Urinary bladder (tissue), 3 donors: ENCODE measurements at regions not wholly inside any gene's neighbourhood (a gene's known extent, or its start where the extent isn't known, plus 50 kb on each side); places are given as distances from the start of the nearest gene placed in this dataset.
A peak's percentile ranks its signal among the peaks of the same experiment; 100 is the strongest.
"Not testable (repeated sequence)": the region's sequence is repeated elsewhere in the genome, so short reads cannot be mapped to it uniquely, and the experiment has no call there.

Experiments used
- DNase-seq: peaks from one replicate; pipeline ENCODE4 v3.0.0-alpha.2; 2015; ENCODE audit errors: extremely low spot score
- H3K27ac ChIP-seq: one replicate; pipeline ENCODE4 v1.5.1; 2013; ENCODE audit warnings: low read depth, mild to moderate bottlenecking, moderate library complexity
- H3K36me3 ChIP-seq: one replicate; pipeline ENCODE4 v1.6.1; 2013; ENCODE audit warnings: mild to moderate bottlenecking, moderate library complexity; ENCODE audit not compliant: insufficient read depth
- H3K4me1 ChIP-seq: one replicate; pipeline ENCODE4 v1.6.1; 2013; ENCODE audit warnings: mild to moderate bottlenecking, moderate library complexity; ENCODE audit not compliant: insufficient read depth
- H3K4me3 ChIP-seq: one replicate; pipeline ENCODE4 v1.5.1; 2013; ENCODE audit warnings: low read depth, low read length
- WGBS: extraction: QIAGEN DNeasy Blood & Tissue Kit; methylation state at CpG from one replicate; pipeline ENCODE4 v1.1.7; 2013; 5-methylcytosine and 5-hydroxymethylcytosine counted together
- donor health status: healthy with polysubstance abuse.
- donor health status: healthy.

DNA sequence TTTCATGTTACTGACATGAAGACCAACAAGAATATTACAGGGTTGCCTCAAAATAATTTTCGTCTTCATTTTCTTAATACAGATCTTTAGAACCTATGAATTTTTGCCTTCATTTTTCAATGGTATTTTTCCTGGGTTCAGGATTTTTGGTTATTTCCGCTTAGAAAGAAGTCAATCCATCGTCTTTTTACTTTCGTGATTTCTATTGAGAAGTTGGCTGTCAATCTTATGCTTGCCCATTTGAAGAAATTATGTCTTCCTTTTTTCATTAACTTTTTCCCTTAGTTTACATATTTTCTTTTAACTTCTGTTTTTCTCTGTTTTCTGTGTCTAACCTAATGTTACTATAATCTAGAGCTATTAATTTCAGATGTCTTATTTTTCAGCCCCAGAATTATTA lies 868.9 kb upstream of the SLC10A2 start:
- DNase-seq, result no peak
- WGBS, result 81% methylated on average over 4 of the region's 4 CpGs
- no peak overlapping the region for H3K4me3 ChIP-seq
- no peaks in the 10 kb centered on the region for H3K4me1 ChIP-seq
- H3K36me3 ChIP-seq, result no peaks in the 10 kb centered on the region
- no peak overlapping the region for H3K27ac ChIP-seq

DNA sequence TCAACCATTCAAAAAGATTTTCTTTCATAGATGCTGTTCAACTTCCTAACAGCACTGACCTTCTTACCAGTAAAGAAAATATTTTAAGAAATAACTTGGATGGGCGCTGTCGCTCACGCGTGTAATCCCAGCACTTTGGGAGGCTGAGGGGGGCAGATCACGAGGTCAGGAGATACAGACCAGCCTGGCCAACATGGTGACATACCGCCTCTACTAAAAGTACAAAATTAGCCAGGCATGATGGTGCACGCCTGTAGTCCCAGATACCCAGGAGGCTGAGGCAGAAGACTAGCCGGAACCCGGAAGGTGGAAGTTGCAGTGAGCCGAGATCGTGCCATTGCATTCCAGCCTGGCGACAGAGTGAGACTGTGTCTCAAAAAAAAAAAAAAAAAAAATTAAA lies 865.7 kb upstream of the SLC10A2 start:
- Histone ChIP-seq H3K4me3 (no peak overlapping the region), H3K27ac (no peak overlapping the region), H3K36me3 (no peaks in the 10 kb centered on the region), H3K4me1 (no peaks in the 10 kb centered on the region)
- WGBS, result 95% methylated on average over 12 of the region's 12 CpGs
- no peak for DNase-seq

DNA sequence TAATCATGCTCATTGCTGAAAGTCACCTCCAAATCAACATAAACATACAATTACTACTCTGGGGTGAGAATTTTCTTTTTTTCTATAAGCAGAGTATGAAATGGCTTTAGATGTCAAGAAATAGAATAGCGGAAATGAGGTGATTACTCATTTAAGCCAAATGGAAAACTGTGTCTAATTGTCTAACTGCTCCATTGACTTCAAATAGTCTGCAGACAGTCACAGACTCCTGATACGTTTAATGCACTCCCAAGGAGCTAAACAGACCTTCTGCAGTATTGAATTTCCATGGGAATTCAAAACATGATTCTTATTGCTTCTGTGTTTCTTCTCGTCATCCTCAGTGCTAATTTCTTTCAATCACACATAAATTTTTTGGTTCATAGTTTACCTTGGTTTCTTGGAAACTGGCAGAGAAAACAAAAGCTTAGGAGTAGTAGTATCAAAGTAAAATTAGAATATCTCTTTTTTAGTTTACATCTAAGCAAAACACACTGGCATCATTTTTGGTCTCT lies 865.2 kb upstream of the SLC10A2 start:
- DNase-seq, result no peak
- Histone ChIP-seq H3K4me1 (no peaks in the 10 kb centered on the region), H3K27ac (no peak overlapping the region), H3K4me3 (no peak overlapping the region), H3K36me3 (no peaks in the 10 kb centered on the region)
- 76% methylated on average over 3 of the region's 3 CpGs for WGBS

DNA sequence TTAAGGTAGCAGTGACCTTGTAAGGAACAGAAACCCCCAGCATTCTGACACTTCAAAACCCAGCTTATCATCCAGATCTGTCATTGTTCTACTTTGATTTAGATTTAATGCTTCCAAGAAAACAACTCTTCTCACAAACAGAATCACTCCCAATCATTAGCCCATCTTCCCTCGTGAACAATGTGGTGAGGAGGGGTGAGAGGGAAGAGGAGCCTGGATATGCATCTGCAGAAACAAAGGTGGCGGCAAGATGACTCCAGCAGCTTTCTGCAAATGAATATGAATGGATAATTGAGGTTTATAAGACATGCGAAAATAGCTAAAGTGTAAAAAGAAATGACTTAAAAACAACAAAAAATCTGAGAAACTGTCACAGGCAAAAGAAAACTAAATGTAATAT lies 859.9 kb upstream of the SLC10A2 start:
- DNase-seq, result no peak
- H3K36me3 ChIP-seq, result no peaks in the 10 kb centered on the region
- no peak overlapping the region for H3K27ac ChIP-seq
- no peak overlapping the region for H3K4me3 ChIP-seq
- WGBS, result 82% methylated on average over 3 of the region's 3 CpGs
- H3K4me1 ChIP-seq, result no peaks in the 10 kb centered on the region

DNA sequence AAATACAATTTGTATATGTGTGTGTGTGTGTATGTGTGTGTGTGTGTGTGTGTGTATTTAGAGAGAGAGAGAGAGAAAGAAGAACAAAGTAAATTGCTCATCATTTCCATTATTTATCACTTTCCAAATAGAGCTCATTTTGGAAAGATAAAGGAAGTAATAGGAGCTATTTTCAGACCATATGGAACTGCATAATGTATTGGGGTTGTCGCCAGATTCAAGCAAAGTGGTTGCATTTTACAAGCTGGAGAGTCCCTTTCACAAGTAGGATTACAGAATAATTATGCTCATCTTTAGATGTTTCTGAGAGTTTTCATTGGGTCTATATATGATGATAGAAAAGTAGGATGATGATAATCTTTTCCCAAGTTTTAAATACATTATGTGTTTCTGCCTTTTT lies 842.7 kb upstream of the SLC10A2 start:
- Histone ChIP-seq H3K4me3 (no peak overlapping the region), H3K27ac (no peak overlapping the region), H3K4me1 (no peaks in the 10 kb centered on the region), H3K36me3 (no peaks in the 10 kb centered on the region)
- 54% methylated on average over 1 of the region's 1 CpG for WGBS
- DNase-seq, result no peak

DNA sequence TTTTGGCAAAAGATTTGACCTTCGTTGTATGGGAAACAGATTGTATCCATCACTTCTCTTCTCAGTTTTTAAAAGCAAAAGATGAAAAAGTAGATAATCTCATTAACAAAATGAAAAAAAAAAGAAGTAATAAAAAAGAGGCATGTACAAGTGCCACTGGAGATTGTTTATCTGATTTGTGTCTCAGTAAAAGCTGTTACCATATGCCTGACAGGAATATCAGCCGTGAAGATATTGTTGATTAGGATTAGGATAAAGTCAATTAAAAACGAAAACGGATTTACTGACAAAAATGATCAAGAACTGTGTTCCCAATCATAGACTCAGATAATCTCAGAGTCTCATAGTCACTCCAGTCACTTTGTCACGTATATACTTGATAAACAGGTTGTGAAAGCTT lies 842.1 kb upstream of the SLC10A2 start:
- Histone ChIP-seq H3K27ac (no peak overlapping the region), H3K4me3 (no peak overlapping the region), H3K4me1 (no peaks in the 10 kb centered on the region), H3K36me3 (no peaks in the 10 kb centered on the region)
- WGBS, result 45% methylated on average over 5 of the region's 5 CpGs
- DNase-seq, result no peak

DNA sequence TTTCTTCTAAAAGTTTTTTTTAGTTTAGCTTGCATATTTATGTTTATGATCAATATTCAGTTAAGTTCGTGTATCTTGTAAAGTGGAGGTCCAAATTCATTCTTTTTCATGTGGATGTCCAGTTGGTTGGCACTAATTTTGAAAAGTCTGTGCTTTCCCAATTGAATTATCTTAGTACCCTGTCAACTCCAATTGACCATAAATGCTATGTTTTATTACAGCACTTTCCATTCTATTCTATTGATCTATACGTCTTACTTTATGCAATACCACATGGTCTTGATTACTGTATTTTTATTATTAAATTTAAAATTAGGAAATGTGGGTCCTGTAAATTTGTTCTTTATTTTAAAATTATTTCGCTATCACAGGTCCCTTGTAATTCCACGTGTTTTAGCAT lies 837.6 kb upstream of the SLC10A2 start:
- Histone ChIP-seq H3K27ac (no peak overlapping the region), H3K4me1 (no peaks in the 10 kb centered on the region), H3K4me3 (no peak overlapping the region), H3K36me3 (no peaks in the 10 kb centered on the region)
- DNase-seq, result no peak
- WGBS, result 78% methylated on average over 4 of the region's 4 CpGs

DNA sequence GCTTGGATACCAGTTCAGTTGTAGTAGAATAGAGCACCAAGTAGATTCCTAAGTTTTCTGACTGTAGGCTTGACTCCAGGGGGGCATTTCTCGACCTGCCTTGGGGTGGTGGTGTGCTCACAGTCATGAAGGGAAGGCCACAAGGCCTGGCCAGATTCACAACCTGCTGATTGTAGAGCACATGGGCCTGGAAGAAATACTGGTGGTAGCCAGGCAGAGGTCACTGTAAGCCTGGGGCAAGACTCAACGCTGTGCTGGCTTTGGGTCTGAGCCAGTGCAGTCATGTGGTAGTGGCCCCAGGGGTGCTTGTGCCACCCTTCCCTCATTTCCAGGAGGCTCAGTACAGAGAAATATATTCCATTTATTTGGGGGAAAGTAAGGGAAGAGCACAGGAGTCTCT lies 832.3 kb upstream of the SLC10A2 start:
- no peaks in the 10 kb centered on the region for H3K36me3 ChIP-seq
- no peak overlapping the region for H3K4me3 ChIP-seq
- 91% methylated on average over 2 of the region's 2 CpGs for WGBS
- no peak for DNase-seq
- no peaks in the 10 kb centered on the region for H3K4me1 ChIP-seq
- H3K27ac ChIP-seq, result no peak overlapping the region

DNA sequence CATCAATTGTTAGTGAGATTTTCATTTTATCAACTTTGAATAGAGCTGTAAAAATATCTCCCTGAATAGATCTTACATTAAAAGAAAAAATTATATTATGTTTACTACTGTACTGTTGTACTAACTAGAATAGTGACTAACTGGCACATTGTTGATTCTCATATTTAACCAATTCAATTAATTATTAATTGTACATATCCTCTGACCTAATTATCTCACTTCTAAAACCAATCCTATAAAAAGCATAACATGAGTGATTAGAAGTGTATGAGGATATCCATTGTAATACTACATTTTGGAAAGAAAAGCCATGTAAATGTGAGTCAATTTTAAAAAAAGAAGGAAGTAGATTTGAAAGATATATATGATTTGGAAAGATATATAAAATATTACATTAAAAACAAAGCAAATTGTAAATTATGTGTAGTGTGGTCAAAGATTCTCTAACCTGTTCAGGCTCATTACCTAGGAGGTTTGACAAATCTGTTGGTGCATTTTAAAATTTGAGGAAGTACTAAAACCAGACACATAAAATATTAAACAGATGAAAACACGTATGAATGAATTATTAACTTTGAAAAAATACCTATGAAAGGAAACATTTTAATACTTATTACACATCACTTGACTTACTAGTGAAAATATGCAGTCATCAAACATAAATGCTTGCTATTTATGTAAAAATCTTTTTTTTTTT lies 829.8 kb upstream of the SLC10A2 start:
- no peak overlapping the region for H3K4me3 ChIP-seq
- DNase-seq, result no peak
- 79% methylated on average over 1 of the region's 1 CpG for WGBS

DNA sequence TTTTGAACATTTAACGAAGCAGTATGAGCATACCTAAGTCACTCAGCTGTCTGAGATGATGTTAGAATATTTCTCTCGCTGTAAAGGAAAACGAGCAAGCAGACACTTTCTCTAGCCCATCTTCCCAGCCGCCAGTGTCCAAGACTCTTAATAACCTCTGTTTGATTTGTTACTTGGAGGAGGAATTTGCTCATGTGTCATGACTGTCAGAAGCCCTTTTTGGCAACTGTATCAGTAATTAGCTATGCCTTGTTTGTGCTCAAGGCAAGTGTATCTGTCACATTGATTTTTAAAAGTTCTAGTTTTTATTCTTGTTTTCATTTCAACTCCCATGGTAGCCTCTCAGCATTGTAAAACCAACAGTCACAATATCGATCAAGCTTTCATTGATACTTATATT lies 828.4 kb upstream of the SLC10A2 start:
- Histone ChIP-seq H3K4me1 (no peaks in the 10 kb centered on the region), H3K36me3 (no peaks in the 10 kb centered on the region), H3K4me3 (no peak overlapping the region), H3K27ac (no peak overlapping the region)
- 94% methylated on average over 5 of the region's 5 CpGs for WGBS
- DNase-seq, result no peak

More for the DNA sequence above, 829.8 kb upstream of the SLC10A2 start:
- Histone ChIP-seq H3K27ac (no peak overlapping the region), H3K36me3 (no peaks in the 10 kb centered on the region), H3K4me1 (no peaks in the 10 kb centered on the region)

DNA sequence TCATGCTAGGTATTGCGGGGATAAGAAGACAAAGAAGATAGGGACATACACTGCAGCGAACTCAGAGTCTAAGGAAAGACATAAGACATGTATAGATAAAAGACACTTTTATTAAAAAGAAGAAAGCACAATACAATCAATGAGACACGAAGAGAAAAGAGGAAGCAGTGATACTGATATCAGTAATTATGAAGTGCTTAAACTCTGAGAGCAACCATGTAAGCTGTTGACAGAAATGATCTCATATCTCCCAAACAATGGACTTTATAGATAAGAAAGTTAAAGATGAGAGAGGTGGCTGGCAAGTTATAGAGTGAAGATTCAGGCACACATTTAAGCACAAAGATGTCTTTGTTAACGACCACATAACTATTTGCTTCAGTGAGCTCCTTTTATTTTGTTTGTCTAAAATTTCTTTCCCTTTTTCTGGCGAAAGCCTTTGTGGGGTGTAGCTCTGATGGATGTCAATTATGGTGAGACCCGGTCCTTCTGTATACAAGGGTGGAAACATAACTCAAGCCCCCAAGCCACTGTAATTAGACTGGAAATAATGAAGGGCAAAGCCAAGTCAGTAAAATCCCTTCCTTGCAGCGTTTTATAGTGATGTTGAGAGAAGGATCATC lies 818.0 kb upstream of the SLC10A2 start:
- H3K36me3 ChIP-seq, result no peaks in the 10 kb centered on the region
- no peak overlapping the region for H3K4me3 ChIP-seq
- no peak overlapping the region for H3K27ac ChIP-seq
- H3K4me1 ChIP-seq, result no peaks in the 10 kb centered on the region
- WGBS, result 63% methylated on average over 7 of the region's 7 CpGs
- DNase-seq, result peak; percentile 8

DNA sequence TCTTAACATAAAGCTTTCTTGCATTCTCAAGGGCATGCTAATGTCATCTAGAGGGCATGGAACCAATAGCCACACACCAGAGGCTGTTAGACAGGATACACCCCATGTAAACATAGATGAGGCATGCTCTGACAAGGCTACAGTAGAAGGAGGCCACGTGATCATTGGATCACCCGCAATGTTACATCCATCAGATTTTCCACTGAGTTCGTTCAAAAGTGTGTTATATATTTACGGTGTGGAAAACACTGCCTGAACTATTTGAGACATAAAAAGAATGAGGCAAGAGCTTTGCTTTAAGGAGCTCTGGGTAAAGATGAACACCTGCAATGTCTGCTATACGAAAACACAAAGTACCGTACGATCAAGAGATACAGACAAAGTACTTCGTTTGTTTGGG lies 817.5 kb upstream of the SLC10A2 start:
- H3K36me3 ChIP-seq, result no peaks in the 10 kb centered on the region
- H3K27ac ChIP-seq, result no peak overlapping the region
- 42% methylated on average over 8 of the region's 8 CpGs for WGBS
- H3K4me3 ChIP-seq, result no peak overlapping the region
- no peaks in the 10 kb centered on the region for H3K4me1 ChIP-seq
- peak; percentile 59 for DNase-seq

DNA sequence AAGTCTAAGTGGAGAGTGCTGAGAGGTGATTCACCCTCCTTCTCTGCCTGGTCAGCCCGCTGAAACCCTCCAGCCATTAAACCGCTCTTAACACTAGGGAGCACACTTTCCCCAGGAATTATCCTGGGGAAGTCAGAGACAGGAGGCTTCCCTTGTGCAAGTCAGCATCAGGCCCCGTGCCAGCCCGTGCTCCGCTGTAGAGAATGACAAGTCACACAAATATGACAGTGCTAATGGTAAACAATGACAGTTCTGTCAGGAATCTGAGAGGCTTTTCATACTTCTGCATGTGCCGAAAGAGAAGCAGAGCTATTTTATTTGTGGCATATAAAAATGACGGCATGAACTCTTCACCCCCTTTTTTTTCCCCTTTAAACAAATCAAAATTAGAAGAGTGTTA lies 816.9 kb upstream of the SLC10A2 start:
- Histone ChIP-seq H3K4me1 (no peaks in the 10 kb centered on the region), H3K4me3 (no peak overlapping the region), H3K36me3 (no peaks in the 10 kb centered on the region), H3K27ac (no peak overlapping the region)
- DNase-seq, result peak; percentile 90
- 2% methylated on average over 7 of the region's 7 CpGs for WGBS

DNA sequence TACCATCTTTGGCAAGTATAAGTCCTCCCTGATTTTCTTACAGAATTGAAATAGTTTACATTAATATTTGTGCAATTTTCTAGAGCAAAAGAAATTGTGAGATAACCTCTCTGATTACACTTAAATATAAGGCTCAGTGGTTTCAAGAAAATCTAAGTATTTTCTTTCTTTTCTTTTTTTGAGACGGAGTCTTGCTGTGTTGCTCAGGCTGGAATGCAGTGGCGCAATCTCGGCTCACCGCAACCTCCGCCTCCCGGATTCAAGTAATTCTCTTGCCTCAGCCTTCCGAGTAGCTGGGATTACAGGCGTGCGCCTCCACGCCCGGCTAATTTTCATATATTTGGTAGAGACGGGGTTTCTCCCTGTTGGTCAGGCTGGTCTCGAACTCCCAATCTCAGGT lies 813.9 kb upstream of the SLC10A2 start:
- 97% methylated on average over 13 of the region's 13 CpGs for WGBS
- DNase-seq, H3K4me3 ChIP-seq, H3K4me1 ChIP-seq, H3K36me3 ChIP-seq, H3K27ac ChIP-seq: not testable (repeated sequence)
